ENCODE measurements at regions not wholly inside any gene's neighbourhood (a gene's known extent, or its start where the extent isn't known, plus 50 kb on each side); places are given as distances from the start of the nearest gene placed in this dataset.
"Not testable (repeated sequence)": the region's sequence is repeated elsewhere in the genome, so short reads cannot be mapped to it uniquely, and the experiment has no call there.

- H3K27me3 ChIP-seq (ENCODE audit: control insufficient read depth, insufficient read depth, low read length); H3K4ac ChIP-seq (ENCODE audit: low read depth, low read length); H3K18ac ChIP-seq (ENCODE audit: low read depth, low read length); H3K14ac ChIP-seq (replicated peaks; ENCODE audit: low read depth, low read length); CTCF ChIA-PET; H2BK120ac ChIP-seq (ENCODE audit: low read depth, low read length); H3K4me2 ChIP-seq (ENCODE audit: low read depth, low read length); H2BK5ac ChIP-seq (ENCODE audit: low read depth, low read length, poor library complexity, severe bottlenecking); H3K56ac ChIP-seq (ENCODE audit: extremely low read depth, insufficient read depth, low read length); in situ Hi-C loops (cut with MboI; ENCODE audit: low sequenced_read_pairs); H4K5ac ChIP-seq (ENCODE audit: low read depth, low read length); H3K4me1 ChIP-seq (ENCODE audit: control insufficient read depth, insufficient read depth, low read length); DNase-seq; H2BK15ac ChIP-seq (ENCODE audit: low read depth, low read length); ATAC-seq (ENCODE audit: low read depth); BruUV-seq (replicated peaks); H3K9me1 ChIP-seq (ENCODE audit: insufficient read depth, low read length); H2AK5ac ChIP-seq (ENCODE audit: low read depth, low read length); H3K23ac ChIP-seq (ENCODE audit: low read depth, low read length); dilution Hi-C loops (cut with HindIII; ENCODE audit: low sequenced_read_pairs, unreplicated experiment); POLR2A ChIA-PET (ENCODE audit: unreplicated experiment); H3K27ac ChIP-seq (ENCODE audit: insufficient read depth, low read length); H2AK9ac ChIP-seq (replicated peaks; ENCODE audit: low read depth, low read length, poor library complexity); H3K36me3 ChIP-seq (ENCODE audit: control insufficient read depth, insufficient read depth, low read length); H2BK20ac ChIP-seq (ENCODE audit: low read depth, low read length); H2AFZ ChIP-seq (replicated peaks; ENCODE audit: low read length, poor library complexity); H3K9ac ChIP-seq (ENCODE audit: low read depth, low read length); H4K91ac ChIP-seq (ENCODE audit: insufficient read depth, low read depth, low read length); intact Hi-C loops (cut with micrococcal nuclease); H3K9me3 ChIP-seq (ENCODE audit: control insufficient read depth, insufficient read depth, low read length); H3K4me3 ChIP-seq (ENCODE audit: insufficient read depth, low read depth, low read length): not testable (repeated sequence)
- Histone ChIP-seq H3K79me1 (ENCODE audit: low read depth in 1 of 2, low read length in 2 of 2) (peaks cover 4 to 19% of the 10 kb centered on the region in 2 experiments; a peak in 2 of 4 replicates), H4K20me1 (ENCODE audit: insufficient read depth, low read length) (peaks cover 14% of the 10 kb centered on the region), H4K8ac (ENCODE audit: low read depth in 2 of 2, low read length in 2 of 2) (0 out of 4 replicates have a peak overlapping the region, but pooled peaks of 1 of the 2 experiments have one; percentile 4)
- WGBS, 2 experiments (ENCODE audit: extremely low coverage in 2 of 2, insufficient read length in 1 of 2) = no CpG with 5 or more reads among the region's 8 CpGs
- TF ChIP-seq CEBPB (IDR thresholded peaks at IDR 0.05; ENCODE audit: low read depth, low read length) = peak; percentile 34; the same call in 1 of the 2 replicates
Measured at GRCh38 chr2:111375320-111375883, 254.7 kb downstream of the BCL2L11 start.

GRCh38 chr2:111376272-111376970 lies 255.7 kb downstream of the BCL2L11 start:
- H3K79me1 ChIP-seq (ENCODE audit: low read depth in 1 of 2, low read length in 2 of 2) = peaks cover 7 to 23% of the 10 kb centered on the region in 2 experiments; a peak in 2 of 4 replicates
- H3K4me2 ChIP-seq (ENCODE audit: low read depth, low read length); intact Hi-C loops (cut with micrococcal nuclease); H3K36me3 ChIP-seq (ENCODE audit: control insufficient read depth, insufficient read depth, low read length); H2AK9ac ChIP-seq (replicated peaks; ENCODE audit: low read depth, low read length, poor library complexity); H3K9me3 ChIP-seq (ENCODE audit: control insufficient read depth, insufficient read depth, low read length); H3K4me3 ChIP-seq (ENCODE audit: insufficient read depth, low read depth, low read length); H2BK15ac ChIP-seq (ENCODE audit: low read depth, low read length); H3K9me1 ChIP-seq (ENCODE audit: insufficient read depth, low read length); H2BK5ac ChIP-seq (ENCODE audit: low read depth, low read length, poor library complexity, severe bottlenecking); H3K4ac ChIP-seq (ENCODE audit: low read depth, low read length); H4K5ac ChIP-seq (ENCODE audit: low read depth, low read length); H3K14ac ChIP-seq (replicated peaks; ENCODE audit: low read depth, low read length); H2AFZ ChIP-seq (replicated peaks; ENCODE audit: low read length, poor library complexity); H3K27me3 ChIP-seq (ENCODE audit: control insufficient read depth, insufficient read depth, low read length); POLR2A ChIA-PET (ENCODE audit: unreplicated experiment); H4K8ac ChIP-seq (ENCODE audit: low read depth in 2 of 2, low read length in 2 of 2); H2BK20ac ChIP-seq (ENCODE audit: low read depth, low read length); H3K23ac ChIP-seq (ENCODE audit: low read depth, low read length); dilution Hi-C loops (cut with HindIII; ENCODE audit: low sequenced_read_pairs, unreplicated experiment); DNase-seq; in situ Hi-C loops (cut with MboI; ENCODE audit: low sequenced_read_pairs); H3K4me1 ChIP-seq (ENCODE audit: control insufficient read depth, insufficient read depth, low read length); H2AK5ac ChIP-seq (ENCODE audit: low read depth, low read length); H3K56ac ChIP-seq (ENCODE audit: extremely low read depth, insufficient read depth, low read length); H3K9ac ChIP-seq (ENCODE audit: low read depth, low read length); BruUV-seq (replicated peaks); H2BK120ac ChIP-seq (ENCODE audit: low read depth, low read length); H4K91ac ChIP-seq (ENCODE audit: insufficient read depth, low read depth, low read length); H3K18ac ChIP-seq (ENCODE audit: low read depth, low read length); ATAC-seq (ENCODE audit: low read depth); CTCF ChIA-PET: not testable (repeated sequence)
- peaks cover 19% of the 10 kb centered on the region for H4K20me1 ChIP-seq (ENCODE audit: insufficient read depth, low read length)
- peak overlapping the region; percentile 16; the same call in 1 of the 2 replicates for H3K27ac ChIP-seq (ENCODE audit: insufficient read depth, low read length)
- no CpG with 5 or more reads among the region's 9 CpGs for WGBS, 2 experiments (ENCODE audit: extremely low coverage in 2 of 2, insufficient read length in 1 of 2)
